ENCODE measurements at regions not wholly inside any gene's neighbourhood (a gene's known extent, or its start where the extent isn't known, plus 50 kb on each side); places are given as distances from the start of the nearest gene placed in this dataset.
"Not testable (repeated sequence)": the region's sequence is repeated elsewhere in the genome, so short reads cannot be mapped to it uniquely, and the experiment has no call there.

- no peaks in the 10 kb centered on the region for H3K36me3 ChIP-seq (ENCODE audit: control insufficient read depth, insufficient read depth, low read length)
- no peaks in the 10 kb centered on the region for H3K27me3 ChIP-seq (ENCODE audit: control insufficient read depth, insufficient read depth, low read length)
- no peak overlapping the region for H3K4me3 ChIP-seq (ENCODE audit: low read depth, low read length)
- TF ChIP-seq, protein P1, sequence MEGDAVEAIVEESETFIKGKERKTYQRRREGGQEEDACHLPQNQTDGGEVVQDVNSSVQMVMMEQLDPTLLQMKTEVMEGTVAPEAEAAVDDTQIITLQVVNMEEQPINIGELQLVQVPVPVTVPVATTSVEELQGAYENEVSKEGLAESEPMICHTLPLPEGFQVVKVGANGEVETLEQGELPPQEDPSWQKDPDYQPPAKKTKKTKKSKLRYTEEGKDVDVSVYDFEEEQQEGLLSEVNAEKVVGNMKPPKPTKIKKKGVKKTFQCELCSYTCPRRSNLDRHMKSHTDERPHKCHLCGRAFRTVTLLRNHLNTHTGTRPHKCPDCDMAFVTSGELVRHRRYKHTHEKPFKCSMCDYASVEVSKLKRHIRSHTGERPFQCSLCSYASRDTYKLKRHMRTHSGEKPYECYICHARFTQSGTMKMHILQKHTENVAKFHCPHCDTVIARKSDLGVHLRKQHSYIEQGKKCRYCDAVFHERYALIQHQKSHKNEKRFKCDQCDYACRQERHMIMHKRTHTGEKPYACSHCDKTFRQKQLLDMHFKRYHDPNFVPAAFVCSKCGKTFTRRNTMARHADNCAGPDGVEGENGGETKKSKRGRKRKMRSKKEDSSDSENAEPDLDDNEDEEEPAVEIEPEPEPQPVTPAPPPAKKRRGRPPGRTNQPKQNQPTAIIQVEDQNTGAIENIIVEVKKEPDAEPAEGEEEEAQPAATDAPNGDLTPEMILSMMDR (IDR thresholded peaks at IDR 0.05; ENCODE audit: insufficient read depth, low read length, poor library complexity, severe bottlenecking) = no peak
- no peak for DNase-seq (ENCODE audit: low read depth)
Observed at GRCh38 chr15:70514251-70514650, 249.1 kb downstream of the UACA start.

DNA sequence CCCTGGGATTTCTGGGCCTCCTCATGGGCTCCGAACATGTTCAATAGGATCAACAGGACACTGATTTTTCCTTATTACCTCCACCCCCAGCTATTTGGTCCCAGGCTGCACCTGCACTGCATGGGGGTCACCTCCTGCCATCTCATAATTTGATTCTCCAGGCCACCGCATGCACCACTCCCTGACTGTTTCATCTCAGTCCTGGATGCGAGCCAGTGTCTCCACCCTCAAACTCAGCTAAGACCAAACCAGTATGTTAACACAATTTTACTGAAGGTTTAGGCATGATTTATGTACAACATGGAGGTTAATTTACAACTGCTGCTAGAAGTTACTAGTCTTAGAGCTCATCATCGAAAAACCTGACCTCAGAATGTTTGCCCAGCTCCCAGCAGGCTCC lies 249.5 kb downstream of the UACA start:
- H3K27me3 ChIP-seq (ENCODE audit: control insufficient read depth, insufficient read depth, low read length) = no peaks in the 10 kb centered on the region
- TF ChIP-seq, protein P1 (IDR thresholded peaks at IDR 0.05; ENCODE audit: insufficient read depth, low read length, poor library complexity, severe bottlenecking) = no peak
- H3K4me3 ChIP-seq (ENCODE audit: low read depth, low read length) = no peak overlapping the region
- no peaks in the 10 kb centered on the region for H3K36me3 ChIP-seq (ENCODE audit: control insufficient read depth, insufficient read depth, low read length)
- no peak for DNase-seq (ENCODE audit: low read depth)

DNA sequence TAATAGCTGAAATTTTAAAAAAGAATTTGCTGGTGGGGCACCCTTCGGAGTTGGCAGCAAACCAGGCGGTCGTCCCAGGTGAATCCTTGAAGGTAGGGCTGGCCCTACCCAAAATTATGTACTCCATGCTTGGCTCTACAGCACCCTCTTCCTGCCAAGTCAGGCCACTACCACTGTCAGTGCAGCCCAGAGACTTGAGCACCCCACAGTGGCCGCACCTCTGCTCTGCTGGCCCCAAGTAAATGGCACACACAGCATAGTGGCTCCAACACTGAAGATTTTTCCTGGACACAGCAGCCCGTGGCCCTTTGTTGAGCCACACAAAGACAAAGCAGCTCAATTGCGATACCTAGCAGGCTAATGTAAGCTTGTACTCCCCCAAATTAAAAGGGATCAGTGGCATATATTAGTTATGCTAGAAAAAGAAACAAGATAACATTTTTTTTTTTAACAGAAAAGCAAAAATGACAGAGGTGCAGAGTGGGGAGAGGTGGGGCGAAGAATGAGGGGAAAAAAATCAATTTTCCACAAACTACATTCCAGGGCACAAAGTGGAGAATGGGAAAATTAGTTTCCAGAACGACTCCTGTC lies 250.5 kb downstream of the UACA start:
- TF ChIP-seq, protein P1 (IDR thresholded peaks at IDR 0.05; ENCODE audit: insufficient read depth, low read length, poor library complexity, severe bottlenecking) = peak; percentile 77
- H3K27me3 ChIP-seq (ENCODE audit: control insufficient read depth, insufficient read depth, low read length) = no peaks in the 10 kb centered on the region
- no peaks in the 10 kb centered on the region for H3K36me3 ChIP-seq (ENCODE audit: control insufficient read depth, insufficient read depth, low read length)
- DNase-seq (ENCODE audit: low read depth) = no peak
- no peak overlapping the region for H3K4me3 ChIP-seq (ENCODE audit: low read depth, low read length)

GRCh38 chr15:70511972-70512587 lies 251.3 kb downstream of the UACA start:
- not testable (repeated sequence) for H3K27me3 ChIP-seq (ENCODE audit: control insufficient read depth, insufficient read depth, low read length); H3K36me3 ChIP-seq (ENCODE audit: control insufficient read depth, insufficient read depth, low read length); H3K4me3 ChIP-seq (ENCODE audit: low read depth, low read length); DNase-seq (ENCODE audit: low read depth)

DNA sequence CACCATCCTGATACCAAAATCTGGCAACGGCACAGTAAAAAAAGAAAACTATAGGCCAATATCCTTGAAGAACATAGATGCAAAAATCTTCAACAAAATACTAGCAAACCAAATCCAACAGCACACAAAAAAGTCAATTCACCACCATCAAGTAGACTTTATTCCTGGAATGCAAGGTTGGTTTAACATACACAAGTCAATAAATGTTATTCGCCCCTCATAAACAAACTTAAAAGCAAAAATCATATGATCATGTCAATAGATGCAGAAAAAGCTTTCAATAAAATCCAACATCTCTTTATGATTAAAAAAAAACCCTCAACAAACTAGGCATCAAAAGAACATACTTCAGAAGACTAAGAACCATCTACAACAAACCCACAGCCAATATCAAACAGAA lies 252.9 kb downstream of the UACA start:
- no peaks in the 10 kb centered on the region for H3K36me3 ChIP-seq (ENCODE audit: control insufficient read depth, insufficient read depth, low read length)
- no peaks in the 10 kb centered on the region for H3K27me3 ChIP-seq (ENCODE audit: control insufficient read depth, insufficient read depth, low read length)
- H3K4me3 ChIP-seq (ENCODE audit: low read depth, low read length) = no peak overlapping the region
- TF ChIP-seq, protein P1 (IDR thresholded peaks at IDR 0.05; ENCODE audit: insufficient read depth, low read length, poor library complexity, severe bottlenecking) = no peak
- DNase-seq (ENCODE audit: low read depth) = no peak

DNA sequence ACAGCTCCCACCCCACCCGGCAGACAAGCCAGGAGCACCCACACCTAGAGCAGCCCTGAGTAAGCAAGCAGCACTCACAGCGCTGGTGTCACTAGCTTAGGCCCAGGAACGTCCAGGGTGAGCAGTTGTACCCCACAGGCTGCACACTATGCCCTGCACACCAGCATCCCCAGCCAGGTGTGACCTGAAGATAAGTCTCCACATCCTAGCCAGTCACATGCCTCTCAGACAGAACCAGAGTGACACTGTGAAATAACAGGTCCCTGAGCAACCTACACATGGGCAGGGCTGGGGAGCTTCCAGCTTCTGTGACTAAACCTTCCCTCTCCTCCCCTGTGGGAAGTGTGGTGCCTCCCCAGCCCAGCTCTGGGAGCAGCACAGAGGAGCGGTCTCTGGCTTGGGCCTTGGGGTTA lies 253.6 kb downstream of the UACA start:
- TF ChIP-seq, protein P1 (IDR thresholded peaks at IDR 0.05; ENCODE audit: insufficient read depth, low read length, poor library complexity, severe bottlenecking) = no peak

More for the DNA sequence above, 253.6 kb downstream of the UACA start:
- H3K4me3 ChIP-seq (ENCODE audit: low read depth, low read length) = no peak overlapping the region
- H3K27me3 ChIP-seq (ENCODE audit: control insufficient read depth, insufficient read depth, low read length) = no peaks in the 10 kb centered on the region
- no peaks in the 10 kb centered on the region for H3K36me3 ChIP-seq (ENCODE audit: control insufficient read depth, insufficient read depth, low read length)
- no peak for DNase-seq (ENCODE audit: low read depth)
